Stimulated activated CD4-positive, alpha-beta T cell treated with anti-CD3 and anti-CD28 coated beads, Interleukin-15, amount 100 ng/mL, for 1 hour (primary cell): ENCODE measurements at regions not wholly inside any gene's neighbourhood (a gene's known extent, or its start where the extent isn't known, plus 50 kb on each side); places are given as distances from the start of the nearest gene placed in this dataset.
"Not testable (repeated sequence)": the region's sequence is repeated elsewhere in the genome, so short reads cannot be mapped to it uniquely, and the experiment has no call there.

Source experiments
- DNase-seq, 2 donors: peaks; one replicate each; pipeline ENCODE4 v3.0.0-alpha.2; 2020; ENCODE audit warnings: low read depth in 1 of 2, low spot score in 1 of 2

GRCh38 chr10:64784451-64784850 is 1263.2 kb downstream of the REEP3 start:
- not testable (repeated sequence) for DNase-seq

GRCh38 chr10:64785816-64786215 is 1264.6 kb downstream of the REEP3 start:
- no peak for DNase-seq

- no peak for DNase-seq
These were observed 1265.8 kb downstream of the REEP3 start for GRCh38 chr10:64786989-64787388.

- DNase-seq: no peak
These were observed 1274.6 kb downstream of the REEP3 start for GRCh38 chr10:64795847-64796246.

GRCh38 chr10:64798297-64798696 is 1277.1 kb downstream of the REEP3 start:
- no peak for DNase-seq

GRCh38 chr10:64808233-64808632 is 1287.0 kb downstream of the REEP3 start:
- not testable (repeated sequence) for DNase-seq

- not testable (repeated sequence) for DNase-seq
These were observed 1288.8 kb downstream of the REEP3 start for GRCh38 chr10:64810046-64810445.

GRCh38 chr10:64813391-64813790 is 1292.2 kb downstream of the REEP3 start:
- DNase-seq: no peak

- no peak for DNase-seq
These were observed 1293.0 kb downstream of the REEP3 start for GRCh38 chr10:64814201-64814600.

GRCh38 chr10:64829888-64830412 is 1308.7 kb downstream of the REEP3 start:
- no peak for DNase-seq

- DNase-seq: no peak
These were observed 1309.7 kb downstream of the REEP3 start for GRCh38 chr10:64830869-64831268.

GRCh38 chr10:64840341-64840740 is 1319.1 kb downstream of the REEP3 start:
- DNase-seq: no peak

- DNase-seq: no peak
These were observed 1325.5 kb downstream of the REEP3 start for GRCh38 chr10:64846700-64847099.

- DNase-seq: no peak
These were observed 1334.7 kb downstream of the REEP3 start for GRCh38 chr10:64855941-64856340.

GRCh38 chr10:64859911-64860310 is 1338.7 kb downstream of the REEP3 start:
- no peak for DNase-seq

- no peak for DNase-seq
These were observed 1342.6 kb downstream of the REEP3 start for GRCh38 chr10:64863836-64864235.

- no peak for DNase-seq
These were observed 1346.3 kb downstream of the REEP3 start for GRCh38 chr10:64867501-64867962.

GRCh38 chr10:64873088-64873487 is 1351.9 kb downstream of the REEP3 start:
- DNase-seq: no peak

- no peak for DNase-seq
These were observed 1352.8 kb downstream of the REEP3 start for GRCh38 chr10:64873959-64874358.

- DNase-seq: no peak
These were observed 1359.3 kb downstream of the REEP3 start for GRCh38 chr10:64880546-64880945.

- DNase-seq: no peak
These were observed 1360.1 kb downstream of the REEP3 start for GRCh38 chr10:64881257-64881656.

GRCh38 chr10:64896582-64896981 is 1375.4 kb downstream of the REEP3 start:
- DNase-seq: no peak

- DNase-seq: not testable (repeated sequence)
These were observed 1385.1 kb downstream of the REEP3 start for GRCh38 chr10:64906311-64906710.

GRCh38 chr10:64924306-64924705 is 1403.1 kb downstream of the REEP3 start:
- not testable (repeated sequence) for DNase-seq
